Caco-2 (cell line): ENCODE measurements at regions not wholly inside any gene's neighbourhood (a gene's known extent, or its start where the extent isn't known, plus 50 kb on each side); places are given as distances from the start of the nearest gene placed in this dataset.

Experiments used
- BruUV-seq: library from RNA; stranded (reverse); fragments of 400-500 nt; replicated peaks from 2 replicates; lab custom pipeline; 2021; lab: Mats Ljungman, UMichigan
- CTCF ChIA-PET: fragments of 300-600 bp; sonication (Branson Sonifier 250); formaldehyde crosslinking; loops from one replicate; lab custom pipeline; 2022; ENCODE audit warnings: antibody characterized with exemption; lab: Charles Lee
- POLR2A ChIA-PET: fragments of 300-600 bp; sonication (Branson Sonifier 250); formaldehyde crosslinking; loops from one replicate; lab custom pipeline; 2022; ENCODE audit warnings: antibody characterized with exemption; lab: Charles Lee
- DNase-seq, 2 experiments: peaks; one replicate each; pipeline versions ENCODE4 v3.0.0 to v3.0.0-alpha.2; 2020 to 2022
- H3K27me3 ChIP-seq: replicated peaks from 2 replicates; pipeline ENCODE4 v1.6.0; 2011; ENCODE audit warnings: low read length; ENCODE audit not compliant: control insufficient read depth, insufficient read depth
- H3K36me3 ChIP-seq: 2 replicates; pipeline ENCODE4 v1.5.1; 2011; ENCODE audit warnings: low read length; ENCODE audit not compliant: control insufficient read depth, insufficient read depth
- H3K4me1 ChIP-seq: fragments of 250-450 bp; sonication (Bioruptor Pico); 2 replicates; pipeline ENCODE4 v1.5.1; 2020; ENCODE audit warnings: mild to moderate bottlenecking
- H3K4me3 ChIP-seq: 2 replicates; pipeline ENCODE4 v1.5.1; 2011; ENCODE audit warnings: low read depth, mild to moderate bottlenecking, control low read depth, low read length
- H3K9me3 ChIP-seq: fragments of 250-450 bp; sonication (Bioruptor Pico); 2 replicates; pipeline ENCODE4 v1.5.1; 2020; ENCODE audit warnings: mild to moderate bottlenecking, moderate library complexity
- H3K27ac Mint-ChIP-seq: one replicate; pipeline ENCODE4 v1.8.0; 2022; ENCODE audit warnings: mixed read lengths; ENCODE audit not compliant: unreplicated experiment
- H3K27me3 Mint-ChIP-seq: one replicate; pipeline ENCODE4 v1.8.0; 2022; ENCODE audit warnings: mixed read lengths; ENCODE audit not compliant: insufficient read depth, unreplicated experiment
- H3K36me3 Mint-ChIP-seq: one replicate; pipeline ENCODE4 v1.8.0; 2022; ENCODE audit warnings: mild to moderate bottlenecking, mixed read lengths; ENCODE audit not compliant: insufficient read depth, unreplicated experiment
- H3K4me1 Mint-ChIP-seq: one replicate; pipeline ENCODE4 v1.8.0; 2022; ENCODE audit warnings: low read depth, mixed read lengths; ENCODE audit not compliant: unreplicated experiment
- H3K4me3 Mint-ChIP-seq: one replicate; pipeline ENCODE4 v1.8.0; 2022; ENCODE audit warnings: mild to moderate bottlenecking, moderate library complexity, mixed read lengths; ENCODE audit not compliant: unreplicated experiment
- H3K9me3 Mint-ChIP-seq: one replicate; pipeline ENCODE4 v1.8.0; 2022; ENCODE audit warnings: mixed read lengths; ENCODE audit not compliant: unreplicated experiment
- CTCF ChIP-seq, 2 experiments: fragments of 200-600 bp in 1 of 2; IDR thresholded peaks; 1 replicate in 1 of 2; 2 replicates in 1 of 2; pipeline versions ENCODE4 v1.5.1 to v1.8.0; 2011 to 2022; ENCODE audit warnings: antibody characterized with exemption in 1 of 2, control low read depth in 1 of 2, inconsistent platforms in 1 of 2, low read depth in 1 of 2, low read length in 1 of 2, mild to moderate bottlenecking in 1 of 2, moderate library complexity in 1 of 2; ENCODE audit not compliant: insufficient read depth in 1 of 2, severe bottlenecking in 1 of 2, unreplicated experiment in 1 of 2
- intact Hi-C: fragments of 100-400 bp; cut with micrococcal nuclease; formaldehyde crosslinking; loops from one replicate; pipeline ENCODE4 v1.10.0; 2022; ENCODE audit not compliant: unreplicated experiment

DNA sequence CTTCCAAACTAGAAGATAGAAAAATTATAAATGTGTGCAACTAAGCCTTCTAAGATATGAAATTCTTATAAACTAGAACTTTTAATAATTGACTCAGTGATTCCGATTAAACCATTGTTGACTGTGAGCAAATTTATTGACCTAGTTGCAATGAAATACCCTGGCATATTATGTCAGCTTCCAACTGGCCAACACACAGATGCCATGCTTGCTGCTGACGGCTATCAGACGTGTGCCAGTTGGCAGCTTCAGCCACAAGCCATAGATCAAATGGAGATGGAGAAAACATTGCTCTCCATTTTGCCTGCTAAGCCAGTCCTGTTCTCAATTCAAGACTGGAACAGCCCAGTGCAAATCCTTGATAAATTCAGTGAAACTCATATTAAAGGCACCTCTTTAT, 101.7 kb upstream of the HDGFL1 start:
- no peaks in the 10 kb centered on the region for H3K27me3 ChIP-seq
- H3K4me1 Mint-ChIP-seq = peaks cover 14% of the 10 kb centered on the region
- H3K27me3 Mint-ChIP-seq = no peaks in the 10 kb centered on the region
- POLR2A ChIA-PET = no interaction called here
- no peak overlapping the region for H3K27ac Mint-ChIP-seq
- H3K4me1 ChIP-seq = no peaks in the 10 kb centered on the region
- TF ChIP-seq CTCF (IDR thresholded peaks at IDR 0.05; ENCODE audit: insufficient read depth in 1 of 2, low read depth in 1 of 2, low read length in 1 of 2, severe bottlenecking in 1 of 2, unreplicated experiment in 1 of 2) = no peak
- BruUV-seq = no TSS peak
- H3K4me3 ChIP-seq = no peak overlapping the region
- no peak for DNase-seq
- CTCF ChIA-PET = no interaction called here
- no peaks in the 10 kb centered on the region for H3K36me3 ChIP-seq
- no peak overlapping the region for H3K4me3 Mint-ChIP-seq
- intact Hi-C loops = no loop called here
- H3K9me3 Mint-ChIP-seq = no peaks in the 10 kb centered on the region
- no peaks in the 10 kb centered on the region for H3K36me3 Mint-ChIP-seq
- no peaks in the 10 kb centered on the region for H3K9me3 ChIP-seq

- no peaks in the 10 kb centered on the region for H3K36me3 ChIP-seq
- no peaks in the 10 kb centered on the region for H3K9me3 ChIP-seq
- TF ChIP-seq CTCF (IDR thresholded peaks at IDR 0.05; ENCODE audit: insufficient read depth in 1 of 2, low read depth in 1 of 2, low read length in 1 of 2, severe bottlenecking in 1 of 2, unreplicated experiment in 1 of 2) = no peak
- no peaks in the 10 kb centered on the region for H3K9me3 Mint-ChIP-seq
- no peak for DNase-seq
- BruUV-seq = no TSS peak
- no peaks in the 10 kb centered on the region for H3K27me3 Mint-ChIP-seq
- H3K27ac Mint-ChIP-seq = no peak overlapping the region
- H3K36me3 Mint-ChIP-seq = no peaks in the 10 kb centered on the region
- peaks cover 14% of the 10 kb centered on the region for H3K4me1 Mint-ChIP-seq
- no peak overlapping the region for H3K4me3 Mint-ChIP-seq
- POLR2A ChIA-PET = no interaction called here
- intact Hi-C loops = no loop called here
- CTCF ChIA-PET = no interaction called here
- no peak overlapping the region for H3K4me3 ChIP-seq
- H3K27me3 ChIP-seq = no peaks in the 10 kb centered on the region
- H3K4me1 ChIP-seq = no peaks in the 10 kb centered on the region
Observed at GRCh38 chr6:22468256-22468965, 101.0 kb upstream of the HDGFL1 start.

DNA sequence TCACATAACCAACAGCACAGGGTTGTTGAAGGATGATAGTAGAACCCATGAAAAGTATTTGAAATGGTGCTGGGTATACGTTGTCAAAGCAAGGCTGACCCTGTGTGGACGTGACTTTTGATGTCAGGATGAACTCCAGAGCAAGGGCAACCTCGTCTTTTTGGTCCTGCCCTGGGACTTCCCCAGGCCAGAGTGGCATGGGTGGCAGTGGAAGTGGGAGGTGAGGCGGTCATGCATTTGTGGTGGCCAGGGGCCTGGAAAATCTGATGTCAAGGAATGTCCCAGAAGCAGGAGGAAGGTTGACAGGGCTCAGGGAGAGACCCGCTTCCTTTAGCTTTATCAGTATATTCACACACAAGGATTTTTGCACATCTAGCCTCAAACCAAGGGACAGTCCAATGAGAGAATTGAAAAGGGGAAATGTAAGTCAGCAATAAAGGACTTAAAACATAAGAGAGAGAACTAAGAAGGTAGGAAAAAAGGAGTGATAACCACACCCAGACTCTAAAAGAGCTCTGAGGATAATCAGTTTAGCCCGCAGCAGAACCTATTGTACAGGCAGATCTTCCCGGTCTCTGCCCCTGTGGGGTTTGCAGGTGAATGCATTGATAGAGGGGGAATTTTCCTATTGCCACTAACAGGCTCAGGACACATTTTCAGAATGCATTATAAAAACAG, 98.8 kb upstream of the HDGFL1 start:
- no peaks in the 10 kb centered on the region for H3K36me3 Mint-ChIP-seq
- TF ChIP-seq CTCF (IDR thresholded peaks at IDR 0.05; ENCODE audit: insufficient read depth in 1 of 2, low read depth in 1 of 2, low read length in 1 of 2, severe bottlenecking in 1 of 2, unreplicated experiment in 1 of 2) = no peak
- Histone ChIP-seq H3K36me3 (no peaks in the 10 kb centered on the region), H3K27me3 (no peaks in the 10 kb centered on the region), H3K4me3 (no peak overlapping the region), H3K4me1 (no peaks in the 10 kb centered on the region), H3K9me3 (no peaks in the 10 kb centered on the region)
- H3K4me1 Mint-ChIP-seq = peaks cover 14% of the 10 kb centered on the region
- CTCF ChIA-PET = no interaction called here
- POLR2A ChIA-PET = no interaction called here
- no peaks in the 10 kb centered on the region for H3K27me3 Mint-ChIP-seq
- BruUV-seq = no TSS peak
- intact Hi-C loops = no loop called here
- H3K9me3 Mint-ChIP-seq = no peaks in the 10 kb centered on the region
- no peak overlapping the region for H3K27ac Mint-ChIP-seq
- no peak overlapping the region for H3K4me3 Mint-ChIP-seq
- DNase-seq = no peak
